ENCODE measurements at regions not wholly inside any gene's neighbourhood (a gene's known extent, or its start where the extent isn't known, plus 50 kb on each side); places are given as distances from the start of the nearest gene placed in this dataset.
"Not testable (repeated sequence)": the region's sequence is repeated elsewhere in the genome, so short reads cannot be mapped to it uniquely, and the experiment has no call there.

- no peak overlapping the region for H3K4me3 ChIP-seq (ENCODE audit: insufficient read depth, low read depth, low read length)
Observed at GRCh38 chr3:34483311-34483887, 685.0 kb downstream of the PDCD6IP start.

GRCh38 chr3:34504366-34504765, 705.9 kb downstream of the PDCD6IP start:
- H3K4me1 ChIP-seq (ENCODE audit: control insufficient read depth, insufficient read depth, low read length) = no peaks in the 10 kb centered on the region
- no peaks in the 10 kb centered on the region for H3K36me3 ChIP-seq (ENCODE audit: control insufficient read depth, insufficient read depth, low read length)
- H3K27ac ChIP-seq (ENCODE audit: insufficient read depth, low read depth, low read length, poor library complexity, severe bottlenecking) = no peak overlapping the region
- H3K4me3 ChIP-seq (ENCODE audit: insufficient read depth, low read depth, low read length) = no peak overlapping the region
- 91 to 97% methylated on average over 3 to 4 of the region's 4 CpGs for WGBS, 2 experiments
- H3K9me3 ChIP-seq (ENCODE audit: control insufficient read depth, low read length) = no peaks in the 10 kb centered on the region
- H3K27me3 ChIP-seq (ENCODE audit: control insufficient read depth, insufficient read depth, low read length, poor library complexity, severe bottlenecking) = no peaks in the 10 kb centered on the region

More at GRCh38 chr3:34483311-34483887, 685.0 kb downstream of the PDCD6IP start:
- H3K9me3 ChIP-seq (ENCODE audit: control insufficient read depth, low read length) = no peaks in the 10 kb centered on the region
- H3K4me1 ChIP-seq (ENCODE audit: control insufficient read depth, insufficient read depth, low read length) = no peaks in the 10 kb centered on the region
- 100% methylated on average over 1 of the region's 1 CpG for WGBS, 2 experiments
- H3K27ac ChIP-seq (ENCODE audit: insufficient read depth, low read depth, low read length, poor library complexity, severe bottlenecking) = no peak overlapping the region
- H3K27me3 ChIP-seq (ENCODE audit: control insufficient read depth, insufficient read depth, low read length, poor library complexity, severe bottlenecking) = no peaks in the 10 kb centered on the region
- no peaks in the 10 kb centered on the region for H3K36me3 ChIP-seq (ENCODE audit: control insufficient read depth, insufficient read depth, low read length)

- Histone ChIP-seq H3K27me3 (ENCODE audit: control insufficient read depth, insufficient read depth, low read length, poor library complexity, severe bottlenecking) (no peaks in the 10 kb centered on the region), H3K4me3 (ENCODE audit: insufficient read depth, low read depth, low read length) (no peak overlapping the region), H3K9me3 (ENCODE audit: control insufficient read depth, low read length) (no peaks in the 10 kb centered on the region), H3K27ac (ENCODE audit: insufficient read depth, low read depth, low read length, poor library complexity, severe bottlenecking) (no peak overlapping the region), H3K36me3 (ENCODE audit: control insufficient read depth, insufficient read depth, low read length) (no peaks in the 10 kb centered on the region), H3K4me1 (ENCODE audit: control insufficient read depth, insufficient read depth, low read length) (no peaks in the 10 kb centered on the region)
- WGBS, 2 experiments = 85 to 88% methylated on average over 4 of the region's 4 CpGs
Observed at GRCh38 chr3:34504775-34505174, 706.3 kb downstream of the PDCD6IP start.

- Histone ChIP-seq H3K27me3 (ENCODE audit: control insufficient read depth, insufficient read depth, low read length, poor library complexity, severe bottlenecking) (no peaks in the 10 kb centered on the region), H3K9me3 (ENCODE audit: control insufficient read depth, low read length) (no peaks in the 10 kb centered on the region)
Observed at GRCh38 chr3:34508732-34509131, 710.3 kb downstream of the PDCD6IP start.

GRCh38 chr3:34511891-34512290, 713.5 kb downstream of the PDCD6IP start:
- no peaks in the 10 kb centered on the region for H3K36me3 ChIP-seq (ENCODE audit: control insufficient read depth, insufficient read depth, low read length)
- H3K4me1 ChIP-seq (ENCODE audit: control insufficient read depth, insufficient read depth, low read length) = no peaks in the 10 kb centered on the region
- WGBS, 2 experiments = 86 to 88% methylated on average over 2 to 3 of the region's 3 CpGs
- no peak overlapping the region for H3K27ac ChIP-seq (ENCODE audit: insufficient read depth, low read depth, low read length, poor library complexity, severe bottlenecking)
- H3K9me3 ChIP-seq (ENCODE audit: control insufficient read depth, low read length) = no peaks in the 10 kb centered on the region
- H3K27me3 ChIP-seq (ENCODE audit: control insufficient read depth, insufficient read depth, low read length, poor library complexity, severe bottlenecking) = no peaks in the 10 kb centered on the region
- no peak overlapping the region for H3K4me3 ChIP-seq (ENCODE audit: insufficient read depth, low read depth, low read length)

More at GRCh38 chr3:34508732-34509131, 710.3 kb downstream of the PDCD6IP start:
- H3K27ac ChIP-seq (ENCODE audit: insufficient read depth, low read depth, low read length, poor library complexity, severe bottlenecking) = no peak overlapping the region
- H3K36me3 ChIP-seq (ENCODE audit: control insufficient read depth, insufficient read depth, low read length) = no peaks in the 10 kb centered on the region
- no peaks in the 10 kb centered on the region for H3K4me1 ChIP-seq (ENCODE audit: control insufficient read depth, insufficient read depth, low read length)
- no peak overlapping the region for H3K4me3 ChIP-seq (ENCODE audit: insufficient read depth, low read depth, low read length)

- not testable (repeated sequence) for H3K27me3 ChIP-seq (ENCODE audit: control insufficient read depth, insufficient read depth, low read length, poor library complexity, severe bottlenecking); H3K36me3 ChIP-seq (ENCODE audit: control insufficient read depth, insufficient read depth, low read length); H3K27ac ChIP-seq (ENCODE audit: insufficient read depth, low read depth, low read length, poor library complexity, severe bottlenecking); H3K4me1 ChIP-seq (ENCODE audit: control insufficient read depth, insufficient read depth, low read length); H3K4me3 ChIP-seq (ENCODE audit: insufficient read depth, low read depth, low read length); H3K9me3 ChIP-seq (ENCODE audit: control insufficient read depth, low read length)
- 92 to 100% methylated on average over 2 of the region's 2 CpGs for WGBS, 2 experiments
Observed at GRCh38 chr3:34519008-34519407, 720.6 kb downstream of the PDCD6IP start.

- H3K27me3 ChIP-seq (ENCODE audit: control insufficient read depth, insufficient read depth, low read length, poor library complexity, severe bottlenecking) = no peaks in the 10 kb centered on the region
- no peaks in the 10 kb centered on the region for H3K4me1 ChIP-seq (ENCODE audit: control insufficient read depth, insufficient read depth, low read length)
- H3K4me3 ChIP-seq (ENCODE audit: insufficient read depth, low read depth, low read length) = no peak overlapping the region
- no peaks in the 10 kb centered on the region for H3K36me3 ChIP-seq (ENCODE audit: control insufficient read depth, insufficient read depth, low read length)
- H3K9me3 ChIP-seq (ENCODE audit: control insufficient read depth, low read length) = no peaks in the 10 kb centered on the region
- H3K27ac ChIP-seq (ENCODE audit: insufficient read depth, low read depth, low read length, poor library complexity, severe bottlenecking) = no peak overlapping the region
- WGBS, 2 experiments = 96 to 97% methylated on average over 4 of the region's 5 CpGs
Observed at GRCh38 chr3:34531156-34531555, 732.7 kb downstream of the PDCD6IP start.

GRCh38 chr3:34533451-34533850, 735.0 kb downstream of the PDCD6IP start:
- no peaks in the 10 kb centered on the region for H3K4me1 ChIP-seq (ENCODE audit: control insufficient read depth, insufficient read depth, low read length)
- H3K9me3 ChIP-seq (ENCODE audit: control insufficient read depth, low read length) = no peaks in the 10 kb centered on the region
- no peak overlapping the region for H3K27ac ChIP-seq (ENCODE audit: insufficient read depth, low read depth, low read length, poor library complexity, severe bottlenecking)
- no peaks in the 10 kb centered on the region for H3K27me3 ChIP-seq (ENCODE audit: control insufficient read depth, insufficient read depth, low read length, poor library complexity, severe bottlenecking)
- 87 to 96% methylated on average over 2 of the region's 2 CpGs for WGBS, 2 experiments
- H3K4me3 ChIP-seq (ENCODE audit: insufficient read depth, low read depth, low read length) = no peak overlapping the region
- H3K36me3 ChIP-seq (ENCODE audit: control insufficient read depth, insufficient read depth, low read length) = no peaks in the 10 kb centered on the region

- Histone ChIP-seq H3K36me3 (ENCODE audit: control insufficient read depth, insufficient read depth, low read length) (no peaks in the 10 kb centered on the region), H3K27me3 (ENCODE audit: control insufficient read depth, insufficient read depth, low read length, poor library complexity, severe bottlenecking) (no peaks in the 10 kb centered on the region), H3K27ac (ENCODE audit: insufficient read depth, low read depth, low read length, poor library complexity, severe bottlenecking) (no peak overlapping the region), H3K4me3 (ENCODE audit: insufficient read depth, low read depth, low read length) (no peak overlapping the region), H3K4me1 (ENCODE audit: control insufficient read depth, insufficient read depth, low read length) (no peaks in the 10 kb centered on the region), H3K9me3 (ENCODE audit: control insufficient read depth, low read length) (no peaks in the 10 kb centered on the region)
- 91 to 96% methylated on average over 1 of the region's 1 CpG for WGBS, 2 experiments
Observed at GRCh38 chr3:34534013-34534412, 735.6 kb downstream of the PDCD6IP start.

- H3K9me3 ChIP-seq (ENCODE audit: control insufficient read depth, low read length) = no peaks in the 10 kb centered on the region
- H3K27me3 ChIP-seq (ENCODE audit: control insufficient read depth, insufficient read depth, low read length, poor library complexity, severe bottlenecking) = no peaks in the 10 kb centered on the region
- WGBS, 2 experiments = 90 to 94% methylated on average over 4 of the region's 4 CpGs
- H3K4me3 ChIP-seq (ENCODE audit: insufficient read depth, low read depth, low read length) = no peak overlapping the region
- H3K36me3 ChIP-seq (ENCODE audit: control insufficient read depth, insufficient read depth, low read length) = no peaks in the 10 kb centered on the region
- no peak overlapping the region for H3K27ac ChIP-seq (ENCODE audit: insufficient read depth, low read depth, low read length, poor library complexity, severe bottlenecking)
- H3K4me1 ChIP-seq (ENCODE audit: control insufficient read depth, insufficient read depth, low read length) = no peaks in the 10 kb centered on the region
Observed at GRCh38 chr3:34544136-34544535, 745.7 kb downstream of the PDCD6IP start.

Data from ectodermal cell (in vitro differentiated cells).